ENCODE measurements at regions not wholly inside any gene's neighbourhood (a gene's known extent, or its start where the extent isn't known, plus 50 kb on each side); places are given as distances from the start of the nearest gene placed in this dataset.

DNA sequence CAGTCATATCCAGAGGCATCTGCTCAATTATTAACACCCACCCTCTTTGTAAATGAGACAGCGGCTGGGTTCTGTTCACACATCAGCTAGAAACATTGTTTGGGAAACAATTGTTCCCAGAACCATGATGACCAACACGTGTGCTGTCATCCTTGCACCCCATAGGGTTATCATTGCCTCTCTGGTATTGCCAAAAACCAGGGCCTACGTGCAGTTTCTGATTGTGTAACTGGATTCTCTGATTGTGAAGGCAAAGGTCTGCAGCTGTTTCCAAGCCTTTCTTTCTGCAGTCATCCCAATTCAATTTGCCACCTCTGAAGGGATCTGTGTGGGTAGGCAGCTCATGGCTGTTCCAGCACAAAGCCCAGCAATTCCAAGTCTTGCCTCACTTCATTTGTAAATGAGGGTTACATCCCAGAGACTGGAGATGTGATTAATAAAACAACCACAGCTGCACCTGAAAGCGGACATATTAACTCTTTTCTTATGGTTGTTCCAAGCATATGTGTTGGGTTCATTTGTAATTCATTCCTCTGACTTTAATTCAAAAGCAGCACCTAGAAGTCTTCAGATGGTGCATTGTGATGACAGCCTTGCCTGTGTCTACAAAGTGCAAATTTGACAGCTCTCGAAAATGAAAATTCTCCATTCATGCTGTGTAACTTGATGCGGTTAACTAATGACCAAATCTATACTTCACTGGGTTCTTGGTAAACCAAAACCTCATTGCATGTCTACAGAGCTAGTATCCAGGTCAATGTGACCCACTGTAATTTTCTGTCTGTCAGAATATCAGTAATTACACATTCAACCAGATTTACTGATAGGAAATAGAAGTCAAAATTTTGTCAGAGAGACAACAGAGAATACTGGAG is 66.6 kb downstream of the YIPF5 start:
- FAIRE-seq (no peak), DNase-seq (ENCODE audit: low spot score) (no peak)

DNA sequence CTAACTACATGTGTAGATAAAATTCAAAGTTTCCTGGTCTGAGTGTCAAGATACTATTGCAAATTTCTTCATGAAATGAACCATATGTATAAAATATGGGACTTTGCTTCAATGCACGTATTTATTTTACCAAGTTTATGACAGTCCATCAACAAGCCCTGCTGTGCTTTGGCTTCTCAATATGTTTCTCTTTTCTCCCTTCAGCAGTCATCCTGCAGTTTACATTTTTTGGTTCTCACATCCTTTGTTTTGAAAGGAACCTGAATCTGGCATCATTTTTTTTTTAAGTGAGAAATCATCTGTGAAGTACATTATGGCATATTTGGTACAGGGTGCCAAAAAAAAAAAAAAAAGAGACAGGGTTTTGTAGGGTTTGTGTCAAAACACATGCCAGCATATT is 65.1 kb downstream of the YIPF5 start:
- DNase-seq (ENCODE audit: low spot score): no peak
- no peak for FAIRE-seq

- no peak for FAIRE-seq
- no peak for DNase-seq (ENCODE audit: low spot score)
Measured at GRCh38 chr5:144108131-144108530, 62.3 kb downstream of the YIPF5 start.

Data from urothelium cell line (cell line).